NT2/D1 (cell line): ENCODE measurements at regions not wholly inside any gene's neighbourhood (a gene's known extent, or its start where the extent isn't known, plus 50 kb on each side); places are given as distances from the start of the nearest gene placed in this dataset.

Source experiments
- YY1 ChIP-seq: IDR thresholded peaks from 2 replicates; pipeline ENCODE4 v1.6.1; 2011; ENCODE audit not compliant: insufficient read length, insufficient read depth
- ZNF274 ChIP-seq: IDR thresholded peaks from 2 replicates; pipeline ENCODE4 v1.6.1; 2011; ENCODE audit warnings: mild to moderate bottlenecking, low read depth, low read length

GRCh38 chr15:23910030-23910429 lies 222.9 kb upstream of the NDN start:
- TF ChIP-seq ZNF274 = no peak
- no peak for TF ChIP-seq YY1
